ENCODE measurements at regions not wholly inside any gene's neighbourhood (a gene's known extent, or its start where the extent isn't known, plus 50 kb on each side); places are given as distances from the start of the nearest gene placed in this dataset.
"Not testable (repeated sequence)": the region's sequence is repeated elsewhere in the genome, so short reads cannot be mapped to it uniquely, and the experiment has no call there.

DNA sequence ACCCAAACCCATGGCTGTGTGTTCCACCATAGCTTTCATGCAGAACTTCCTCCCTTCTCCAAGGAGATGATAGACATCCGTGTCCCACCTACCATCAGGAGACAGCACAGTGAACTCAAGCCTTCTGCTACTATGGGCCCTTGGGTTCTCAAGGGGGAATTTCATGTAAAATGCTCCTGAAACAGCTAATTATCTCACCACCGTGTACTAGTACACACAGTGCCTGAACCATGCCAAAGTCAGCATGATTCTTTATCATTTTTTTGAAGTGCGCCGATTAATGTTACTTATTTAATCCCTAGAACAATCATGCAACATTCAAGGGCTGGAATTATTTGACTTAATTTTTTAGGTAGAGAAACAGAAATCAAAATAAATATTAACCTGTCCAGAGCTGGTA lies 147.2 kb downstream of the PPIAL4A start:
- not testable (repeated sequence) for H3K9ac ChIP-seq (ENCODE audit: insufficient read length, low read depth); H3K4me3 ChIP-seq (ENCODE audit: insufficient read length, low read depth); DNase-seq (ENCODE audit: low read depth, low spot score); H3K4me1 ChIP-seq (ENCODE audit: insufficient read depth, insufficient read length); H3K36me3 ChIP-seq (ENCODE audit: insufficient read depth, insufficient read length, low read length); H3K27me3 ChIP-seq (ENCODE audit: insufficient read depth, insufficient read length); H3K9me3 ChIP-seq (ENCODE audit: insufficient read depth, low read length)

DNA sequence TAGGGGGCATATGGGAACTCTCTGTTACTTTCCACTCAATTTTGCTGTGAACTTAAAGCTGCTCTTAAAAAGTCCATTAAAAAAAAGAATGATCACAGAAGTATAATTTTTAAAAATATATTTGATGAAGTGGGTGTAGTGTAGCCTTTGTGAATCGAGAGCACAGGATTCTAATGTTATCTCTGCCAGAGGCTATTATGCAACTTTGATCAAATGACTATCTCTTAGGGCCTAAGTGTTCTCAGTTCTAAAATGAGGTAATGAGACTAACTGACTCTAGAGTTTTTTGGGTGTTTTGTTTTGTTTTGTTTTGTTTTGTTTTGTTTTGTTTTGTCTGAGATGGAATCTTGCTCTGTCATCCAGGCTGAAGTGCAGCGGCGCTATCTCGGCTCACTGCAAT lies 143.2 kb downstream of the FAM72B start:
- H3K9ac ChIP-seq (ENCODE audit: insufficient read length, low read depth); H3K4me3 ChIP-seq (ENCODE audit: insufficient read length, low read depth); H3K4me1 ChIP-seq (ENCODE audit: insufficient read depth, insufficient read length); H3K36me3 ChIP-seq (ENCODE audit: insufficient read depth, insufficient read length, low read length); DNase-seq (ENCODE audit: low read depth, low spot score); H3K27me3 ChIP-seq (ENCODE audit: insufficient read depth, insufficient read length); H3K9me3 ChIP-seq (ENCODE audit: insufficient read depth, low read length): not testable (repeated sequence)

DNA sequence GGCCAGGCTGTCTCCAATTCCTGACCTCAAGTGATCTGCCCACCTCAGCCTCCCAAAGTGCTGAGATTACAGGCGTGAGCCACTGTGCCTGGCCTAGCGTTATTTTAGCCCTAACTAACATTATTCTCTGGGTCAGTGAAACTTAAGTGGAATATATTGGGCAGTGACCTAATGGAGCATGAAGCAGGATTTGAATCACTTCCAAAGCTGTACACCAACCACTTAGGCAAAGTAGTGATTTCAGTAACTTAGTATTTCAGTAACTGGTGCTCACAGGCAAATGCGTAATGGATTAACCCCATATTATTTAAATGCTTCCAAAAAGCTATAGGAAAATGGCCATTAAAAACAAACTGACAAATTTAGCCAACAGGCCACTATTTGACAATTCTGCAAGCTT lies 142.6 kb downstream of the FAM72B start:
- not testable (repeated sequence) for DNase-seq (ENCODE audit: low read depth, low spot score); H3K4me3 ChIP-seq (ENCODE audit: insufficient read length, low read depth); H3K4me1 ChIP-seq (ENCODE audit: insufficient read depth, insufficient read length); H3K36me3 ChIP-seq (ENCODE audit: insufficient read depth, insufficient read length, low read length); H3K9ac ChIP-seq (ENCODE audit: insufficient read length, low read depth); H3K9me3 ChIP-seq (ENCODE audit: insufficient read depth, low read length); H3K27me3 ChIP-seq (ENCODE audit: insufficient read depth, insufficient read length)

DNA sequence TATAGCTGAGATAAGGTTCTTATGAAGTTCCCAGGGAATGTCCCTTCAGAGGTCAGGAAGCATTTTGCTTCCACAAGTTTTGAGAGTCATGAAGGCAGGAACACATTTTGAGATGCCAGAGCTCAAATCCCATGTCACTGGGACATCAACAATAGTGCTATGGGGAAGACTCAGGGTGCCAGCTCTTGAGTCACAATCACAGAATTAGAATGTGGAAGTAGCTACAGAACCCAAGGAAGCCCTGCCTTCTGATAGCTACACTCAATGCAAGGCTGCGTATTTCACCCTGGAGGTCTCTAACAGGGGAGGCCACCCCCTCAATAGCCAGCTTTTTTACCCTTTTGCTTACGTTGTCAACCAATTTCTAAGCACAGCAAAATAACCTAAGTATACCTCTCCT lies 141.3 kb downstream of the FAM72B start:
- not testable (repeated sequence) for DNase-seq (ENCODE audit: low read depth, low spot score); H3K36me3 ChIP-seq (ENCODE audit: insufficient read depth, insufficient read length, low read length); H3K4me1 ChIP-seq (ENCODE audit: insufficient read depth, insufficient read length); H3K9ac ChIP-seq (ENCODE audit: insufficient read length, low read depth); H3K4me3 ChIP-seq (ENCODE audit: insufficient read length, low read depth); H3K27me3 ChIP-seq (ENCODE audit: insufficient read depth, insufficient read length); H3K9me3 ChIP-seq (ENCODE audit: insufficient read depth, low read length)

DNA sequence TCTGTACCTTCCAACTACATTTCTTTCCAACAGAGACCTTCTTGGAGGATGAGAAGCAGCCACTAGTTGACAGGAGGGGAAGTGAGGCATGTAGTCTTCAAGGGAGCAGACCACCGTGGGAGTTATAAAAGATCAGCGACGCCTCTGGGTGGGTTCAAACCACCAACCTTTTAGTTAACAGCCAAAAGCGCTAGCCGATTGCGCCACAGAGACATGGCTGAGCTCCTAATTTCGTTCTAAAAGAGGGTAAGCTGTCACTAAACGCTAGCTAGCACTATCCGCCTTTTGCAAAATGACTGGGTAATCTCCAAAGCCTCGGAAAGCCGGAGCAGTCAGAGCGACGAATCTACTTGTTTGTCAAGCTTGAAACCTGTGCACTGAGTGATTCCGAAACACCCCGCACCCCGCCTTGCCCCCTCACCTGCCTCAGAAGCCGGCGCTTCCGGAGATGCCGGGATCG lies 135.8 kb downstream of the FAM72B start:
- not testable (repeated sequence) for H3K36me3 ChIP-seq (ENCODE audit: insufficient read depth, insufficient read length, low read length); H3K27me3 ChIP-seq (ENCODE audit: insufficient read depth, insufficient read length); H3K4me3 ChIP-seq (ENCODE audit: insufficient read length, low read depth); H3K4me1 ChIP-seq (ENCODE audit: insufficient read depth, insufficient read length); H3K9ac ChIP-seq (ENCODE audit: insufficient read length, low read depth); DNase-seq (ENCODE audit: low read depth, low spot score); H3K9me3 ChIP-seq (ENCODE audit: insufficient read depth, low read length)

DNA sequence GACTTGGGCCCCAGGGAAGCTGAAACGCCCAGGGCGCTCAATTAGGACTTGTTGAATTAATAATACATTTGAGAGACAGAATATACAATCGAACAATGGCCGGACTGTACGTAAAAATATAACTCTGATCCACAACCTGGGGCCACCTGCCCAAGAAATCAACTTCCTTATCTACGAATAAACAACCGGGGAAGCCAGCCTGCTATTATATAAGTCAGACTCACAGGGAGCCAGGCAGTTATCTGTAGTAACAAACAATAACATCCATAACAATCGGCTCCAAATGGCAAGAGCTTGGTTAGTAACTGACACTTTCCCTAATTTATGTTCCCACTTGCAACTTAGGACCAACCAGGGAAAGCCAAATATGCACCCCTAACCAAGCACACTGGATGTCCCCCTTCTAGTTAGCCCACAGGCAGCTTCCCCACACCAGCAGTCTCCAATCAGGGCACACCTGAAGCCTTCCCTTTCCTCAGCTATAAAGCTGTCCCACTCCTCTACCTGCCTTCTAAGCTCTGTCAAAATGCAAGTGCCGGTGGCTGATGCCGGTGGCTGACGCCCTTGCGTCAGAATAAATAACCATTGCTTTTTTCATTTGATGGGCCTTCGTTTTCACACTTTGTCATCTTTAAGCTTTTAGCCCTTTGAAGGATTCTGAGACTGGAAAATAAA lies 135.2 kb downstream of the FAM72B start:
- H3K27me3 ChIP-seq (ENCODE audit: insufficient read depth, insufficient read length); H3K36me3 ChIP-seq (ENCODE audit: insufficient read depth, insufficient read length, low read length); H3K9ac ChIP-seq (ENCODE audit: insufficient read length, low read depth); DNase-seq (ENCODE audit: low read depth, low spot score); H3K4me1 ChIP-seq (ENCODE audit: insufficient read depth, insufficient read length); H3K9me3 ChIP-seq (ENCODE audit: insufficient read depth, low read length); H3K4me3 ChIP-seq (ENCODE audit: insufficient read length, low read depth): not testable (repeated sequence)

DNA sequence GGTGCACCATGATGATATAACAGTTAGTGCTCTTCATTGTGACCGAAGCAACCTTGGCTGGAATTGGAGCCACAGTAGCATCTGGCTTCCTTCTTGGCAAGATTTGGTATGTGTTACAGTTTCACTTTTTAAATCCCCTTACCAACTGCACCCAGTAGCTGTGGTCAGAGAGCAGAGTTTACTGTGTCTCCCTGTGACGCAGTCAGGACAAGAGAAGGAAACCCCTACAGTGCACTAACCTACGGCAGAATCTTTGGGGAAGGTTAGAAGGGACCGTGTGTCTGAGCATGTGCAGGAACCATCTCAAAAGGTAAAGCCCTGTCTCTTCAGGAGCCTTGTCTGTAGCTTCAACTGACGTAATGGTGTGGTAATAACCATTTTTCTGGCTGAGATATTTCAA lies 134.0 kb downstream of the FAM72B start:
- H3K4me1 ChIP-seq (ENCODE audit: insufficient read depth, insufficient read length); DNase-seq (ENCODE audit: low read depth, low spot score); H3K9me3 ChIP-seq (ENCODE audit: insufficient read depth, low read length); H3K27me3 ChIP-seq (ENCODE audit: insufficient read depth, insufficient read length); H3K36me3 ChIP-seq (ENCODE audit: insufficient read depth, insufficient read length, low read length); H3K4me3 ChIP-seq (ENCODE audit: insufficient read length, low read depth); H3K9ac ChIP-seq (ENCODE audit: insufficient read length, low read depth): not testable (repeated sequence)

DNA sequence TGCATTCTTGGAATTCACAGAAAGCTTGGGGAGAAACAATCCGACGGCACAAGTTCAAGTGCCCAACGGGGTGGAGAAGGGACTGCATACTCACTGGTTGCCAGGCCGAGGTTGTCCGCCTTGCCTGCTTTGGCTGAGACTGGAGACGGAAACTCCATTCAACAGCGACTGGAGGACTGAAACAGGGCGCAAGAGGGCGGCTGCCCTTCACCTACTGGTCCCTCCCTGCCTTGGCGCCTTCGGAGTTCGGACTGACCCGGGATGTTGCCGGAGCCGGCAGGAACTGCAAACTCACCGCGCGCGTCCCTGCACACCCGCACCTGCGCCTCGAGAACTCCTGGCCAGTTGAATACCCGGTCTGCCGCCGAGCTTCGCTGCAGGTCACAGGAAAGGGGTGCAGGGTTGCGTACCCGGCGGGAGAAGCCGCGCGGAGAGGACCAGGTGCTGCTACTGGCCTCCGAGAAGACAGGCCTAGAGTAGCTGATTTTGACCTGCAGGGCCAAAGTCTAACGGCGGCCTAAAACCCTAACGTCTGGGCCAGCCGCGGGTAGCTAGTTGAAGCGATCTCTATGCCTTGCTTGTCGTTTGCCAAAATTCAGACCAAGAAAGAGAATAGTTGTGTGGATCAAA lies 132.9 kb downstream of the FAM72B start:
- not testable (repeated sequence) for H3K4me3 ChIP-seq (ENCODE audit: insufficient read length, low read depth); H3K27me3 ChIP-seq (ENCODE audit: insufficient read depth, insufficient read length); H3K36me3 ChIP-seq (ENCODE audit: insufficient read depth, insufficient read length, low read length); DNase-seq (ENCODE audit: low read depth, low spot score); H3K9ac ChIP-seq (ENCODE audit: insufficient read length, low read depth); H3K9me3 ChIP-seq (ENCODE audit: insufficient read depth, low read length); H3K4me1 ChIP-seq (ENCODE audit: insufficient read depth, insufficient read length)

DNA sequence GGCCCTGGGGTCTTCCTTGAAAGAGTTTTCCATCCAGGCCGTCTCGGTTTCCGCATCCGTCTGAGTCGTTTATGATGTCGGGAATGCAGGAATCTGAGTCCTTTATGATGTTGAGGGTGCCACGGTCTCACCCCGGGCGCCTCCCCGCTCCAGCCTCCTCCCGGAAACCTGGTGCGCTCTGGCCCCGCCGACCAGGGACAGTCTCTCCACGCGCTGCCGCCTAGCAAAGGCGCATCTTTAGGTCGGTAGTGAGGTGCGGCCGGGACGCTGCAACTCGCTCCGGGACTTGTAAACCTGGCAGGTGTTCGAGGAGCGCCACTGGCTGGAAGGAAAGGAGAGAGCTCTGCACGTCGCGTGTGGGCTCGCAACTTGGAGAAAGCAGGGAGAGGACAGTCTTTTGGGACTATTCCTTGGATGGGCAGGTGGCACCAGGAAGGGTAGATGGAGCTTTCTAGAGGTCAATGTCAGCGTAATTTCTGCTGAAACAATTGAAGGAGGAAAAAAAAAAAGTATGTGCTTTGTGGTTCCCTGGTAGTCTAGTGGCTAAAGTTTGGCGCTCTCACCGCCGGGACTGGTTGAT lies 132.0 kb downstream of the FAM72B start:
- H3K27me3 ChIP-seq (ENCODE audit: insufficient read depth, insufficient read length); H3K36me3 ChIP-seq (ENCODE audit: insufficient read depth, insufficient read length, low read length); H3K9ac ChIP-seq (ENCODE audit: insufficient read length, low read depth); DNase-seq (ENCODE audit: low read depth, low spot score); H3K4me3 ChIP-seq (ENCODE audit: insufficient read length, low read depth); H3K4me1 ChIP-seq (ENCODE audit: insufficient read depth, insufficient read length); H3K9me3 ChIP-seq (ENCODE audit: insufficient read depth, low read length): not testable (repeated sequence)

DNA sequence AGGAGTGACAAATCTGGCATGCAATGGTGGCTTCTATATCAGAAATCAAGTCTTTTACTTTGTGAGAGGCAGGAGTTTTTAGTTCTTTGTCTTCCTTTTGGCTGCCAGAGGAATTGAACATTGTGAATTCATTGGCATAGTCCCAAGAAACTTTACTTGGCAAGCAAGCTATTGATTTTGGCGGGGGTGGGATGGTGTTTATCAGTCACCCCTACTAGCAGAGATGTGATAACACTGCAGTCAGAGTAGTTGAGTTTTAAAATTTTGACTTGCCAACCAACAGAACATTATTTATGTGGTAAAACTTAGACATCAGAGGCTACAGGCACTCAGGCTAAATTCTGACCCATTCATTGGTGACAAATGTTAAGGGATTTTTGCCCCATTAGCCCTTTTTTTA lies 129.2 kb downstream of the FAM72B start:
- not testable (repeated sequence) for H3K36me3 ChIP-seq (ENCODE audit: insufficient read depth, insufficient read length, low read length); H3K9ac ChIP-seq (ENCODE audit: insufficient read length, low read depth); H3K9me3 ChIP-seq (ENCODE audit: insufficient read depth, low read length); H3K4me3 ChIP-seq (ENCODE audit: insufficient read length, low read depth); H3K4me1 ChIP-seq (ENCODE audit: insufficient read depth, insufficient read length); DNase-seq (ENCODE audit: low read depth, low spot score); H3K27me3 ChIP-seq (ENCODE audit: insufficient read depth, insufficient read length)

DNA sequence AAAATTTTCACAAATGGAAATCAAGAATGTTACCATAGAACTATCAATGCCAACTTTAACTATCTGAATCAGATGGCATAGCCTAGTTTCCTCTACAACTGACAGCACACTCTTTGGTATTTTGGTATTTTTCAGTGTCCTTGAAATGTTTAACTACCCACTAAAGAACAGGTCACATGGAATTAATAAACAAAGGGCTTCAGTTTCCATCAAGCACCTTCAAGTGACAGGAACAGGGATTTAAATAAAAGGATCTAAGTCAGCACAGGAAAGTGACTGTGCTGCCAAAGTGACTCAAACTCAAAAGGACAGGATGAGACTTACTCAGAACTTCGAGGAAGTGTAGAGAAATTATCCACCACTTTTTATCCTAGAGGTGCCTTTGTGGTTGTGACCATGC lies 117.2 kb downstream of the FAM72B start:
- H3K4me1 ChIP-seq (ENCODE audit: insufficient read depth, insufficient read length); H3K9ac ChIP-seq (ENCODE audit: insufficient read length, low read depth); H3K9me3 ChIP-seq (ENCODE audit: insufficient read depth, low read length); H3K36me3 ChIP-seq (ENCODE audit: insufficient read depth, insufficient read length, low read length); DNase-seq (ENCODE audit: low read depth, low spot score); H3K4me3 ChIP-seq (ENCODE audit: insufficient read length, low read depth); H3K27me3 ChIP-seq (ENCODE audit: insufficient read depth, insufficient read length): not testable (repeated sequence)

DNA sequence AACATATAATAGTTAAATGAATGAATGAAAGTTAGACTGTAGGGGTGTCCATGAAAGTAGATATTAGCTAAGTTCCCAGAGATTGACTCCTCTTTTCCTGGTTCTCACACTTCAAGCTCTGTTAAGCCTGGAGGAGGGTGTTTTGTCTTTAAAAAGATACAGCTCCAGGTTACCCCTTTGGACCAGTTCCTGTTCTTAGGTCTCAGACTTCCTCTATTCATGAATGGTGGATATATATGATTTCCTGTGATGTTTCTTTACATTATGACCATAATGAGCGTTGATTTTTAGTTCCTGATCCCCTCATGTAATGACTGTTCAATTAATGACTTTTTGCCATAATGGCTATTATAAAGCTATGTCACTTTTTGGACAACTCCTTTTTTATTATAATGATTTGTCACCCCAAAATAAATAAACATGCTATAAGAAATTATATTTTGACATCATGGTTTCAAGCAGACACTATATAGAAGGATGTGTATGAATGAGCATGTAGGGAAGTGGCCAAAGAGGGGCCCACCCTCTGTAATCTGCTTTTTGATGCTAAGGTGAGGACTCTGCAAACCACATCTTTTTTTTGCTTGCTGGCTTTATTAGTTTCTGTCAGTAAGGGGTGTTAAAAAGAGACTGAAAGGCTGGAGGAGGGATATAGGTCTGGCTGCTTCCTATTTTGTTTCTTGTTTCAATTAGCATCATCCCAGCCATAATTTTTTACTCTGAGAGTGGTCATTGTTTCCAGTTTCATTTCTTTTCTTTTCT lies 115.2 kb downstream of the FAM72B start:
- H3K9me3 ChIP-seq (ENCODE audit: insufficient read depth, low read length); H3K27me3 ChIP-seq (ENCODE audit: insufficient read depth, insufficient read length); DNase-seq (ENCODE audit: low read depth, low spot score); H3K4me1 ChIP-seq (ENCODE audit: insufficient read depth, insufficient read length); H3K4me3 ChIP-seq (ENCODE audit: insufficient read length, low read depth); H3K9ac ChIP-seq (ENCODE audit: insufficient read length, low read depth); H3K36me3 ChIP-seq (ENCODE audit: insufficient read depth, insufficient read length, low read length): not testable (repeated sequence)

Data from NT2/D1 (cell line).